Psoas muscle (tissue), 7 donors: ENCODE measurements at regions not wholly inside any gene's neighbourhood (a gene's known extent, or its start where the extent isn't known, plus 50 kb on each side); places are given as distances from the start of the nearest gene placed in this dataset.
"Not testable (repeated sequence)": the region's sequence is repeated elsewhere in the genome, so short reads cannot be mapped to it uniquely, and the experiment has no call there.

Experiments used
- ATAC-seq, 4 donors: fragments of 200-7000 bp; cut with Tn5 transposase; one replicate each; pipeline ENCODE4 v1.9.1; 2020; ENCODE audit warnings: moderate library complexity in 3 of 4, mild to moderate bottlenecking in 2 of 4
- DNase-seq, 2 donors: peaks; one replicate each; pipeline ENCODE4 v3.0.0-alpha.2; 2020
- H3K27ac ChIP-seq: fragments of 200-600 bp; one replicate; pipeline ENCODE4 v1.8.0; 2022
- H3K27me3 ChIP-seq, 3 donors: fragments of 200-600 bp in 1 of 3; one replicate each; pipeline versions ENCODE4 v1.6.1 to v1.8.0; 2013 to 2022; ENCODE audit warnings: low read length in 2 of 3, mild to moderate bottlenecking in 2 of 3, moderate library complexity in 1 of 3; ENCODE audit not compliant: insufficient read depth in 3 of 3
- H3K36me3 ChIP-seq, 2 donors: fragments of 200-600 bp in 1 of 2; one replicate each; pipeline versions ENCODE4 v1.6.1 to v1.8.0; 2013 to 2022; ENCODE audit warnings: low read depth in 1 of 2, mild to moderate bottlenecking in 1 of 2, moderate library complexity in 1 of 2; ENCODE audit not compliant: insufficient read depth in 1 of 2
- H3K4me1 ChIP-seq: fragments of 200-600 bp; one replicate; pipeline ENCODE4 v1.8.0; 2022
- H3K4me3 ChIP-seq: fragments of 200-600 bp; one replicate; pipeline ENCODE4 v1.8.0; 2022; ENCODE audit warnings: mild to moderate bottlenecking
- H3K9me3 ChIP-seq: fragments of 200-600 bp; one replicate; pipeline ENCODE4 v1.8.0; 2022
- CTCF ChIP-seq: fragments of 200-600 bp; IDR thresholded peaks from one replicate; pipeline ENCODE4 v1.8.0; 2022; ENCODE audit warnings: antibody characterized with exemption
- WGBS, 3 donors: extraction: QIAGEN DNeasy Blood & Tissue Kit; methylation state at CpG; one replicate each; pipeline versions ENCODE4 v1.1.6 to v1.1.7; 2013; 5-methylcytosine and 5-hydroxymethylcytosine counted together
- intact Hi-C, 2 donors: fragments of 100-400 bp; cut with DNase I; formaldehyde crosslinking; loops; one replicate each; pipeline versions ENCODE4 v1.11.0 to v1.14.2; 2022
- donor health status: healthy with polysubstance abuse.
- donor health status: DM: no; HTN: no; CAD: no; lungs with moderate emphysema.
- donor health status: Bipolar disorder and iron deficiency.
- donor health status: healthy.
- donor health status: DM: yes; HTN: yes; CAD: no.
- donor health status: DM: no; HTN: no; CAD: no.
- donor health status: DM: yes; HTN: yes; CAD: no.

DNA sequence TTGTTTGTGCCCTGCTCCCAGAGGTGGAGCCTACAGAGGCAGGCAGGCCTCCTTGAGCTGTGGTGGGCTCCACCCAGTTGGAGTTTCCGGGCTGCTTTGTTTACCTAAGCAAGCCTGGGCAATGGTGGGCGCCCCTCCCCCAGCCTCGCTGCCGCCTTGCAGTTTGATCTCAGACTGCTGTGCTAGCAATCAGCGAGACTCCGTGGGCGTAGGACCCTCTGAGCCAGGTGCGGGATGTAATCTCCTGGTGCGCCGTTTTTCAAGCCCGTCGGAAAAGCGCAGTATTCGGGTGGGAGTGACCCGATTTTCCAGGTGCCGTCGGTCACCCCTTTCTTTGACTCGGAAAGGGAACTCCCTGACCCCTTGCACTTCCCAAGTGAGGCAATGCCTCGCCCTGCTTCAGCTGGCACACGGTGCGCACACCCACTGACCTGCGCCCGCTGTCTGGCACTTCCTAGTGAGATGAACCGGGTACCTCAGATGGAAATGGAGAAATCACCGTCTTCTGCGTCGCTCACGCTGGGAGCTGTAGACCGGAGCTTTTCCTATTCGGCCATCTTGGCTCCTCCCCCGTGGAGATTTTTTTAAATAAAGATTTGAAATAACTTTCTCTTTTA, 189.2 kb upstream of the WSB1 start:
- H3K4me1 ChIP-seq, DNase-seq, H3K9me3 ChIP-seq, H3K27ac ChIP-seq, ATAC-seq, H3K27me3 ChIP-seq, H3K36me3 ChIP-seq, H3K4me3 ChIP-seq, intact Hi-C loops: not testable (repeated sequence)
- 79 to 88% (median 83%) methylated on average over 25 to 29 of the region's 31 CpGs for WGBS, 3 donors

DNA sequence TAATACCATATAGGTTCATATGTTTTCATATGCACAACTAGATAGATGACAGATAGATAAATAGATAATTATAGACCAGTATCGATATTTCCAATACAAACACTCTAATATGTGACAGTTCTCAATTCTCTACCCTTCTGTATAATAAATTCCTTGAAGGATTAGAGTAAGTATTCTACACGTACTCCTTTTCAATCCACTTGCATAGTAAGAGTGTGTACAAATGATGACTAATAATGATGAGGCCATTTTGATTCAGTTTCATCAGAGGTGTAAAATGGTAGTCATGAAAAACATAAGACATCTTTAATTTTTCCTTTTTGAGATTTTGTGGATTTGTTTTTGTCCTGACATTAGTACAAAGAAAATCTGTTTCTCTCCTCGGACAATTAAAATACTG, 188.3 kb upstream of the WSB1 start:
- no peak for DNase-seq
- H3K36me3 ChIP-seq = no peaks in the 10 kb centered on the region
- no peak for TF ChIP-seq CTCF
- no peak overlapping the region for H3K27ac ChIP-seq
- ATAC-seq = no peak
- no peak overlapping the region for H3K4me3 ChIP-seq
- intact Hi-C loops = no loop called here
- peaks cover 0 to 2% (median 0%) of the 10 kb centered on the region in 3 donors for H3K27me3 ChIP-seq
- no peaks in the 10 kb centered on the region for H3K4me1 ChIP-seq
- 56 to 66% (median 61%) methylated on average over 3 of the region's 3 CpGs for WGBS, 3 donors
- no peaks in the 10 kb centered on the region for H3K9me3 ChIP-seq

DNA sequence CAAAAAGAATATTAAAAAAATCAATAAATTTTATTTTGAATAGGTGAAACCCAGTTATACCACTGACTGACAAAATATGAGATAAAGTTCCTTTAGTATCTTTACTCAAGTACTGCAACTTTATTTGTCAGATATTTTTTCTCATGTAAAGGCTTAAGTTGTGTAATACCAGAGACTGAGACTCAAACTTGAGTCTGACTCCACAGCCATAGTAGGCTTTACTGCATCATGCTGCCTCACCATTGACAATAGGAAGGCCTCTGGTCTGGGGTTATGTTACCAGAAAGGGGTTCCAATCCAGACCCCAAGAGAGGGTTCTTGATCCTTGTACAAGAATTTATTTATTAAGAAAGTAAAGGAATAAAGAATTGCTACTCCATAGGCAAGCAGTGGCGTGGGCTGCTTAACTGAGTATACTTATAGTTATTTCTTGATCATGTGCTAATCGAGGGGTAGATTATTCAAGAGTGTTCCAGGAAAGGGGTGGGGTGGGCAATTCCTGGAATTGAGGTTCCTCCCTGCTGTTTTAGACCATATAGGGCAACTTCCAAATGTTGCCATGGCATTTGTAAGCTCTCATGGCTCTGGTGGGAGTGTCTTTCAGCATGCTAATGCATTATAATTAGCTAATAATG, 187.4 kb upstream of the WSB1 start:
- intact Hi-C loops = no loop called here
- H3K4me3 ChIP-seq = no peak overlapping the region
- WGBS, 3 donors = 32 to 46% (median 37%) methylated on average over 2 of the region's 2 CpGs
- H3K27me3 ChIP-seq = peaks cover 0 to 2% (median 0%) of the 10 kb centered on the region in 3 donors
- DNase-seq (no peak), ATAC-seq (no peak)
- no peaks in the 10 kb centered on the region for H3K36me3 ChIP-seq
- H3K4me1 ChIP-seq = no peaks in the 10 kb centered on the region
- no peak for TF ChIP-seq CTCF
- H3K27ac ChIP-seq = no peak overlapping the region
- no peaks in the 10 kb centered on the region for H3K9me3 ChIP-seq

DNA sequence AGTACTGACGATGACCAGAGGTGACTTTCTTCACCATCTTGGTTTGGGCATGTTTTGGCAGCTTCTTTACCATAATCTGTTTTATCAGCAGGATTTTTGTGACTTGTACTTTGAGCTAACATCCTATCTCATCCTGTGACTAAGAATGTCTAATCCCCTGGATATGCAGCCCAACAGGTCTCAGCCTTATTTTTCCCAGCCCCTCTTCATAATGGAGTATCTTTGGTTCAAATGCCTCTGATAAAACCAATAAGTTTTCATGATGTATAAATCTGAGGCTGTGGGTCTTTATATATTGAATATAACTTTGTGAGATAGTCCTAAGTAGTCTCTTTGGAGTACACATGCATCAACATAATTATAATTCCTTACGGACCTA, 186.9 kb upstream of the WSB1 start:
- H3K4me1 ChIP-seq = no peaks in the 10 kb centered on the region
- 60 to 65% (median 61%) methylated on average over 2 of the region's 2 CpGs for WGBS, 3 donors
- DNase-seq = no peak
- H3K27me3 ChIP-seq = peaks cover 0 to 2% (median 0%) of the 10 kb centered on the region in 3 donors
- H3K36me3 ChIP-seq = no peaks in the 10 kb centered on the region
- H3K4me3 ChIP-seq = no peak overlapping the region
- no peak for ATAC-seq
- H3K27ac ChIP-seq = no peak overlapping the region
- intact Hi-C loops = no loop called here
- no peak for TF ChIP-seq CTCF
- H3K9me3 ChIP-seq = no peaks in the 10 kb centered on the region

GRCh38 chr17:27107386-27108328, 186.3 kb upstream of the WSB1 start:
- DNase-seq, H3K9me3 ChIP-seq, H3K36me3 ChIP-seq, H3K27me3 ChIP-seq, H3K4me1 ChIP-seq, H3K4me3 ChIP-seq, H3K27ac ChIP-seq, intact Hi-C loops, ATAC-seq: not testable (repeated sequence)
- WGBS, 3 donors = 47 to 61% (median 57%) methylated on average over 2 of the region's 2 CpGs
